Dendritic cell treated with granulocyte-macrophage colony-stimulating factor and Interleukin-4, amounts not matched to agents 40 ng/mL and 50 ng/mL, for 4 days (primary cell): ENCODE measurements at regions not wholly inside any gene's neighbourhood (a gene's known extent, or its start where the extent isn't known, plus 50 kb on each side); places are given as distances from the start of the nearest gene placed in this dataset.

Experiments used
- H3K27ac Mint-ChIP-seq: one replicate; pipeline ENCODE4 v1.8.0; 2022; ENCODE audit warnings: mild to moderate bottlenecking, mixed read lengths
- H3K27me3 Mint-ChIP-seq: one replicate; pipeline ENCODE4 v1.8.0; 2022; ENCODE audit warnings: mild to moderate bottlenecking, mixed read lengths
- H3K36me3 Mint-ChIP-seq: one replicate; pipeline ENCODE4 v1.8.0; 2022; ENCODE audit warnings: low read depth, mixed read lengths
- H3K4me1 Mint-ChIP-seq: one replicate; pipeline ENCODE4 v1.8.0; 2022; ENCODE audit warnings: low read depth, mixed read lengths
- H3K4me3 Mint-ChIP-seq: one replicate; pipeline ENCODE4 v1.8.0; 2022; ENCODE audit warnings: mild to moderate bottlenecking, moderate library complexity, mixed read lengths
- H3K9me3 Mint-ChIP-seq: one replicate; pipeline ENCODE4 v1.8.0; 2022; ENCODE audit warnings: mixed read lengths
- intact Hi-C: fragments of 100-400 bp; cut with micrococcal nuclease; formaldehyde crosslinking; loops from one replicate; pipeline ENCODE4 v1.15.0; 2022

- Mint-ChIP-seq H3K27me3 (peaks cover 10% of the 10 kb centered on the region), H3K36me3 (no peaks in the 10 kb centered on the region), H3K27ac (no peak overlapping the region), H3K4me3 (no peak overlapping the region), H3K9me3 (no peaks in the 10 kb centered on the region), H3K4me1 (peaks cover 38% of the 10 kb centered on the region)
- intact Hi-C loops, result no loop called here
Measured at GRCh38 chr10:33416209-33416608, 81.7 kb upstream of the NRP1 start.

DNA sequence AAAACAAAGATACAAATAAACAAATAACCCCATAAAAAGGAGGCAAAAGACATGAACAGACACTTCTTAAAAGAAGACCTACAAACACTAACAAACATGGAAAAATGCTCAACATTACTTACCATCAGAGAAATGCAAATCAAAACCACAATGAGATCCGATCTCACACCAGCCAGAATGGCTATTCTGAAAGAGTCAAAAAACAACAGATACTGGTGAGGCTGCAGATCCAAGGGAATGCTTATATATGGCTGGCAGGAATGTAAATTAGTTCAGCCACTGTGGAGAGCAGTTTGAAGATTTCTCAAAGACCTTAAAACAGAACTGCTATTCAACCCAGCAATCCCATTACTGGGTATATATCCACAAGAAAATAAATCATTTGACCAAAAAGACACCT is 80.4 kb upstream of the NRP1 start:
- Mint-ChIP-seq H3K9me3 (no peaks in the 10 kb centered on the region), H3K36me3 (no peaks in the 10 kb centered on the region), H3K4me1 (peaks cover 36% of the 10 kb centered on the region), H3K27me3 (peaks cover 7% of the 10 kb centered on the region), H3K27ac (no peak overlapping the region), H3K4me3 (no peak overlapping the region)
- intact Hi-C loops, result loop anchor here (2.0 kb wide), 1 partner anchor 62 kb away; no protein-coding TSS in a partner anchor

DNA sequence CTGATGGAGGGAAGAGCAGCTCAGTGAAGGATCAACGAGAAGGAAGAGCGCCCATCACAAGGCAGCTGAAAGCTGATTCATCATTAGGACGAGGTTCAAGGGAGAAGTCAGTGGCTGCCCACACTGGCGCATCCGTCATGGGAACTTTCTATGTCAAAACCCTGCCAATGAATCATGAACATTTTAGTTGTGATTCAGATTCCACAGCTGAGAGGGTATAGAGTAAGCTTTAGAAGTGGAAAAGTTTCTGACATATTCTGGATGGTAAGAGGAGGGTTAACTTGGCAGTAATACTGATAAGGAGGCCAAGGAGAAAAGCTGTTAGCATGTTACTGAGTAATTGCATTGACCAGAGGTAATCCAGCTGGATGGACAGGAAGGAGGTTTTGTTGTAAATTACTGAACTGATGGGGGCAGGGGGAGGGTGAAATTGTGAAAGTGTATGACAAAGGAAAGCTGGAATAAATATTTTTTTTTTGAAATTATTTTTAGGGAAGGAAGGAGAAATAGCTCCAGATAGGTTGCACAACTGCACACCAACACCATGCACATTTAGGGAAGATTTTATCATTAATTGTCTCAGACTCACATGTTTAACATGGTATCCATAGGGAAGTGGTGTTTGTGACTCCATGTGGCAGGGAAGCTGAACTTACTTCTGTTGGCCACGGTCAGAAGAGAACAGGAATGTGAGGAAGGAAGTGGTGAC is 78.3 kb upstream of the NRP1 start:
- peaks cover 17% of the 10 kb centered on the region for H3K27me3 Mint-ChIP-seq
- H3K4me3 Mint-ChIP-seq, result no peak overlapping the region
- intact Hi-C loops, result loop anchor here (1.0 kb wide), 1 partner anchor 78 kb away; no protein-coding TSS in a partner anchor
- H3K4me1 Mint-ChIP-seq, result peaks cover 25% of the 10 kb centered on the region
- no peaks in the 10 kb centered on the region for H3K9me3 Mint-ChIP-seq
- H3K27ac Mint-ChIP-seq, result peak overlapping the region; percentile 43
- H3K36me3 Mint-ChIP-seq, result no peaks in the 10 kb centered on the region

- no peak overlapping the region for H3K4me3 Mint-ChIP-seq
- no peaks in the 10 kb centered on the region for H3K36me3 Mint-ChIP-seq
- H3K4me1 Mint-ChIP-seq, result peaks cover 31% of the 10 kb centered on the region
- peaks cover 21% of the 10 kb centered on the region for H3K27me3 Mint-ChIP-seq
- H3K9me3 Mint-ChIP-seq, result no peaks in the 10 kb centered on the region
- intact Hi-C loops, result loop anchor here (1.0 kb wide), 1 partner anchor 77 kb away; no protein-coding TSS in a partner anchor
- peak overlapping the region; percentile 43 for H3K27ac Mint-ChIP-seq
Measured at GRCh38 chr10:33412241-33412640, 77.8 kb upstream of the NRP1 start.

DNA sequence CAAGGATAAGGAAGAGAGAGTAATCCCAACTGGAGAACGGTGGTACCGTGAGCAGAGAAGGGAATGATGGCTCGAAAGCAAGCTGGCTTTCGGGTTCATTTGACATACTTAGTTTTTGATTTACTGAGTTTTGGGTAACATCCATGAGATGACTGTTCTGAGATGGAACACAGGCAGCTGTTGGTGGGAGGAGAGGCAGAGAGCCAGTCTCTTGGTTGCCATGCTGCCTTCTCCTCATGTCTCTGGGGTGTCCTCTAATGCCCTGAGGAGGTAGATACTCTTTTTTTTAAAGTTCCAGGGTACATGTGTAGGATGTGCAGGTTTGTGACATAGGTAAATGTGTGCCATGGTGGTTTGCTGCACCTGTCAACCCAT is 76.4 kb upstream of the NRP1 start:
- no peaks in the 10 kb centered on the region for H3K36me3 Mint-ChIP-seq
- H3K27ac Mint-ChIP-seq, result no peak overlapping the region
- no peaks in the 10 kb centered on the region for H3K9me3 Mint-ChIP-seq
- no peak overlapping the region for H3K4me3 Mint-ChIP-seq
- peaks cover 36% of the 10 kb centered on the region for H3K4me1 Mint-ChIP-seq
- intact Hi-C loops, result no loop called here
- peaks cover 23% of the 10 kb centered on the region for H3K27me3 Mint-ChIP-seq

- H3K9me3 Mint-ChIP-seq, result no peaks in the 10 kb centered on the region
- peaks cover 24% of the 10 kb centered on the region for H3K27me3 Mint-ChIP-seq
- intact Hi-C loops, result no loop called here
- no peaks in the 10 kb centered on the region for H3K36me3 Mint-ChIP-seq
- H3K4me3 Mint-ChIP-seq, result no peak overlapping the region
- H3K4me1 Mint-ChIP-seq, result peaks cover 36% of the 10 kb centered on the region
- H3K27ac Mint-ChIP-seq, result no peak overlapping the region
Measured at GRCh38 chr10:33410096-33410859, 75.8 kb upstream of the NRP1 start.

DNA sequence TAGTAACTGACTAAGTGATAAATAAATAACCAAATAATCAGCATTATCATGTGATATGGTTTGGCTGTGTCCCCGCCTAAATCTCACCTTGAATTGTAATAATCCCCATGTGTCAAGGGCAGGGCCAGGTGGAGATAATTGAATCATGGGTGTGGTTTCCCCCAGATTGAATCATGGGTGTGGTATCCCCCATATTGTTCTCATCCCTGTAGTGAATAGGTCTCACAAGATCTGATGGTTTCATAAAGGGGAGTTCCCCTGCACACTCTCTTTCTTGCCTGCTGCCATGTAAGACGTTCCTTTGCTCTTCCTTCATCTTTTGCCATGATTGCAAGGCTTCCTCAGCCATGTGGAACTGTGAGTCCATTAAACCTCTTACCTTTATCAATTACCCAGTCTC is 72.1 kb upstream of the NRP1 start:
- intact Hi-C loops, result no loop called here
- no peaks in the 10 kb centered on the region for H3K9me3 Mint-ChIP-seq
- no peak overlapping the region for H3K27ac Mint-ChIP-seq
- H3K4me1 Mint-ChIP-seq, result peaks cover 16% of the 10 kb centered on the region
- no peaks in the 10 kb centered on the region for H3K36me3 Mint-ChIP-seq
- H3K4me3 Mint-ChIP-seq, result no peak overlapping the region
- H3K27me3 Mint-ChIP-seq, result peaks cover 43% of the 10 kb centered on the region

DNA sequence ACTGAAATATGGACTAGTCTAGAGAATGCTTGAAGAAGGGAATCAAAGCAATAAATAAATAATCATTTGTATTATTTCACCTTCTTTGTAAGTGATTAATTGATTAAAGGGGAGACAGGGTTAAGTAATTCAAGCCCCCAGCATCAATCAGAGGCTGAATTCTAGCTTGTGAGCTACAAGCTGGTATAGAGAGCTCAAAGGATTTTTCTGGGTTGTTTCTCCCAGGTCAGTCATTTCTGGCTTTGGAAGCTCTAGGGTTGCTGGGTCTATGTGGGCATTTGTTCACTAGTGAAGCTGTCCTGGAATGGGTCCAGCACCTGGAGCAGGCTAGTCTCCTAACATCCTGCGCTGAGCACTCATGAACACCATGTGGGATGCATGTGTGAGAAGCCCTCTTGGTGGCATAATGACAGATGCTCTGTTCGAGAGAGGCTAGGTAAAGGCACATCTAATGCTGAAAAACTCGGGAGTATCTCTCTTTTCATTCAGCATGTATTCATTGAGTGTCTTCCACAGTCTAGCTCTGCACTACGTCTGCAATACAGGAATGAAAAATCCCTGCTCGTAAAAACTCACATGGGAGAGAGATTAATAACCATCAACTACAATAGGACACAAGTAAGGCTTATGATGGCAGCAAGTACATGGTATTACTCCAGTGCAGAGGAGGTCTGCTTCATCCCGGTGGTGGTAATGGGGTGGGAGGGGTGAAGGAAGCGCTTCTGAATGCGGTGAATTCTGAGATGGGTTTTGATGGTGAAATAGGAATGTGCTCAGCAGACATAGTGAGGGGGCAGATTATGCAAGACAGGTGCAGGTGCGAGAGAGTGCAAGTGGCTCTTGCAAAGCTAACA is 68.0 kb upstream of the NRP1 start:
- peaks cover 16% of the 10 kb centered on the region for H3K9me3 Mint-ChIP-seq
- intact Hi-C loops, result no loop called here
- no peak overlapping the region for H3K4me3 Mint-ChIP-seq
- H3K4me1 Mint-ChIP-seq, result peaks cover 8% of the 10 kb centered on the region
- H3K36me3 Mint-ChIP-seq, result peaks cover 1% of the 10 kb centered on the region
- H3K27ac Mint-ChIP-seq, result no peak overlapping the region
- peaks cover 38% of the 10 kb centered on the region for H3K27me3 Mint-ChIP-seq

DNA sequence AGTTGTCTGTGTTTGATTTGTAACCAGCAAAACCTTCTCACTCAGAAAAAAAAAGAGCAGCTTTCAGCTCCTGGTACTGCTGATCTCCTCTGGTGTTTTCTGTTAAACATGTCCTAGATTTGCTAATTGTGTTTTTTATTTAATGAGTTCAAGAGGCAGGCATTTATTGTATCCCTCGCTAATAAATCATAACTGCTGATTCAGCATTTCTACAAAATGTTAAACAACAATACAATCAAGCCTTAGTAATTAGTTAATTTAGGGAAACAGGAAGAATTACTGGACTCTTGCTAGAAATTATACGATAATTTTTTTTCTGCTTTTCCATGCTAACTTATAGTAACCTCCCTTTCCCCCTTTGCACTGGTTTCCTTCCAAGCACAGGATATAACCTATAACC is 66.8 kb upstream of the NRP1 start:
- Mint-ChIP-seq H3K27ac (no peak overlapping the region), H3K9me3 (peaks cover 27% of the 10 kb centered on the region), H3K4me1 (no peaks in the 10 kb centered on the region), H3K4me3 (no peak overlapping the region), H3K27me3 (peaks cover 33% of the 10 kb centered on the region), H3K36me3 (peaks cover 5% of the 10 kb centered on the region)
- intact Hi-C loops, result no loop called here

DNA sequence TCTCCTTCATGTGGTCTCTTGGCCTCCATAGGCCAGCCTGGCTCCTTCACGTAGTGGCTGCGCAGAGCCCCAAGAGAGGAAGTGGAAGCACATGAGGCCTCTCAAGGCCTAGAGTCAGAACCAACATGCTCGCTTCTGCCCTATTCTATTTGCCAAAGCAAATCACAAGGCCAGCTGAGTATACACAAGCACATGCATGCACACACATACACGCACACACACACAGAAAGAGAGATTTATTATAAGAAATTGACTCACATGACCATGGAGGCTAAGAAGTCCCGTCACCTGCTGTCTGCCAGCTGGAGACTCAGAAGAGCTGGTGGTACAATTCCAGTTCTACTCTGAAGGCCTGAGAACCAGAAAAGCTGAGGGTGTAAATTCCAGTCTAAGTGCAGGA is 64.3 kb upstream of the NRP1 start:
- intact Hi-C loops, result no loop called here
- no peaks in the 10 kb centered on the region for H3K4me1 Mint-ChIP-seq
- no peak overlapping the region for H3K27ac Mint-ChIP-seq
- H3K9me3 Mint-ChIP-seq, result peaks cover 28% of the 10 kb centered on the region
- H3K27me3 Mint-ChIP-seq, result peaks cover 25% of the 10 kb centered on the region
- H3K4me3 Mint-ChIP-seq, result no peak overlapping the region
- H3K36me3 Mint-ChIP-seq, result peaks cover 5% of the 10 kb centered on the region

DNA sequence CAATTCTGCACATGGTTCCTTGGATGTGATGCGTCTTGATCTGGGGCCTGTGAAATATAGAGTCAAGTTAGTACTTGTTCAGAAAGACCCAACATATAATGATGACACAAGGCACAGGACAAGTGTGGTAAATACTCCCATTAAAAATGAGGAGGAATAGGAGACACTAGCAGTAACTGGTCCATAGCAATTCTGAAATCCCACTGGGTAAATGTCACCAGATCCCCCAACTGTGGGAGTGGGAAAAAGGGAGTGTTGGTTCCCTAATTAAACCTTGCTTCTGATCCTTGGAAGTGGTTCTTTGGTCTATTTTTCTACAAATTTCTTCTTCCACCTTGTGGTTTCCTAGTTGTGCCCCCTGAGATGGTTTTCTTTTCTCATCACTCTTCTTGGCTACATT is 62.5 kb upstream of the NRP1 start:
- H3K27ac Mint-ChIP-seq, result no peak overlapping the region
- peaks cover 5% of the 10 kb centered on the region for H3K36me3 Mint-ChIP-seq
- peaks cover 14% of the 10 kb centered on the region for H3K27me3 Mint-ChIP-seq
- H3K4me3 Mint-ChIP-seq, result no peak overlapping the region
- peaks cover 28% of the 10 kb centered on the region for H3K9me3 Mint-ChIP-seq
- intact Hi-C loops, result no loop called here
- H3K4me1 Mint-ChIP-seq, result no peaks in the 10 kb centered on the region

- Mint-ChIP-seq H3K4me1 (no peaks in the 10 kb centered on the region), H3K27me3 (peaks cover 12% of the 10 kb centered on the region), H3K9me3 (peaks cover 28% of the 10 kb centered on the region), H3K27ac (no peak overlapping the region), H3K4me3 (no peak overlapping the region), H3K36me3 (peaks cover 5% of the 10 kb centered on the region)
- intact Hi-C loops, result no loop called here
Measured at GRCh38 chr10:33396279-33396678, 61.8 kb upstream of the NRP1 start.

DNA sequence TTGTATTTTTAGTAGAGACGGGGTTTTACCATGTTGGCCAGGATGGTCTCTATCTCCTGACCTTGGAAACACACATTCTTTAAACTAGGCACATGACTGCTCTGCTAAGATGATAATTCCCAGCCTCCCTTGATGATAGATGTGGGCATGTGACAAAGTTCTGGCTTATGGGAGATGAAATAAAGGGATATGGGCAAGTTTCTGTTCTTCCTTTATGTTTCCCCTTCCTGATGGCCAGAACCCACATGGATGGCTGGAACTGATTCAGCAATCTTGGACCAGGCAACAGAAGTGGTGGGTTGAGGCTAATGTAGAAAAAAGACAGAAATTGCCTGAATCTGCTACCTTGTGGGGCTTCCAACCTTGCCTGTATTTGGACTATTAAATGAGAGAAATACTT is 60.7 kb upstream of the NRP1 start:
- no peak overlapping the region for H3K4me3 Mint-ChIP-seq
- peaks cover 5% of the 10 kb centered on the region for H3K36me3 Mint-ChIP-seq
- no peaks in the 10 kb centered on the region for H3K4me1 Mint-ChIP-seq
- peaks cover 28% of the 10 kb centered on the region for H3K9me3 Mint-ChIP-seq
- H3K27me3 Mint-ChIP-seq, result peaks cover 10% of the 10 kb centered on the region
- intact Hi-C loops, result no loop called here
- H3K27ac Mint-ChIP-seq, result no peak overlapping the region

GRCh38 chr10:33392706-33393105 is 58.2 kb upstream of the NRP1 start:
- Mint-ChIP-seq H3K4me1 (no peaks in the 10 kb centered on the region), H3K27me3 (peaks cover 18% of the 10 kb centered on the region), H3K9me3 (peaks cover 14% of the 10 kb centered on the region), H3K36me3 (peaks cover 5% of the 10 kb centered on the region), H3K27ac (no peak overlapping the region), H3K4me3 (no peak overlapping the region)
- intact Hi-C loops, result no loop called here
